ENCODE measurements at regions not wholly inside any gene's neighbourhood (a gene's known extent, or its start where the extent isn't known, plus 50 kb on each side); places are given as distances from the start of the nearest gene placed in this dataset.
"Not testable (repeated sequence)": the region's sequence is repeated elsewhere in the genome, so short reads cannot be mapped to it uniquely, and the experiment has no call there.

GRCh38 chr22:35158336-35158735, 92.4 kb downstream of the ISX start:
- Histone ChIP-seq H3K36me3 (ENCODE audit: control insufficient read depth in 2 of 2, insufficient read depth in 2 of 2, low read length in 2 of 2) (no peaks in the 10 kb centered on the region), H3K4me3 (ENCODE audit: low read length in 2 of 2) (no peak overlapping the region), H3K27ac (ENCODE audit: low read depth in 2 of 2, low read length in 2 of 2) (no peak overlapping the region), H3K9ac (ENCODE audit: low read depth in 1 of 2, low read length in 2 of 2) (no peak overlapping the region), H3K27me3 (ENCODE audit: control insufficient read depth in 2 of 2, insufficient read depth in 2 of 2, low read length in 2 of 2) (peaks cover 3 to 4% of the 10 kb centered on the region in 2 donors), H3K4me1 (ENCODE audit: control insufficient read depth in 2 of 2, insufficient read depth in 2 of 2, low read length in 2 of 2) (no peaks in the 10 kb centered on the region), H3K9me3 (ENCODE audit: control insufficient read depth in 2 of 2, low read length in 2 of 2) (no peaks in the 10 kb centered on the region)

DNA sequence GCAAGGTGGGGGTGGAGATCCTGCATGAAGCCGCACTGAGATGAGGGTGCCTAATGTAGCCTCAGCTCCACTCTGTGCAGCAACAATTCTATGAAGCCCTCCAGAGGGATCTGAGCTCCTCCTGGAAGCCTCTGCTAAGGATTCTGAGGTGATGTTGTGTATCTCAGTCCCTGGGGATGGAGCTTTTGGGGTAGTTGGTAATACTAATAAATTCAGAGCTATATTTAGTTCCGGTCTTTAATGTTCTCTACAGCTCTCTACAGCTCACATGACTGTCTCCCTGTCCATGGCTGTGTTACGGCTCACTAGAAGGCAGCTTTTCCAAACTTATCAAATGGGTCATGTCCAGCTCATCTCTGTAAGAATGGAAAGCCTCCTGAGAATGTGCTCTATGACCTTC, 93.4 kb downstream of the ISX start:
- no peaks in the 10 kb centered on the region for H3K36me3 ChIP-seq (ENCODE audit: control insufficient read depth in 2 of 2, insufficient read depth in 2 of 2, low read length in 2 of 2)
- no peaks in the 10 kb centered on the region for H3K9me3 ChIP-seq (ENCODE audit: control insufficient read depth in 2 of 2, low read length in 2 of 2)
- no peak overlapping the region for H3K4me3 ChIP-seq (ENCODE audit: low read length in 2 of 2)
- no peaks in the 10 kb centered on the region for H3K4me1 ChIP-seq (ENCODE audit: control insufficient read depth in 2 of 2, insufficient read depth in 2 of 2, low read length in 2 of 2)
- H3K9ac ChIP-seq (ENCODE audit: low read depth in 1 of 2, low read length in 2 of 2), result no peak overlapping the region
- no peak overlapping the region for H3K27ac ChIP-seq (ENCODE audit: low read depth in 2 of 2, low read length in 2 of 2)
- peaks cover 3 to 4% of the 10 kb centered on the region in 2 donors for H3K27me3 ChIP-seq (ENCODE audit: control insufficient read depth in 2 of 2, insufficient read depth in 2 of 2, low read length in 2 of 2)

- Histone ChIP-seq H3K36me3 (ENCODE audit: control insufficient read depth in 2 of 2, insufficient read depth in 2 of 2, low read length in 2 of 2) (no peaks in the 10 kb centered on the region), H3K27me3 (ENCODE audit: control insufficient read depth in 2 of 2, insufficient read depth in 2 of 2, low read length in 2 of 2) (peaks cover 2 to 3% of the 10 kb centered on the region in 2 donors), H3K27ac (ENCODE audit: low read depth in 2 of 2, low read length in 2 of 2) (no peak overlapping the region), H3K9ac (ENCODE audit: low read depth in 1 of 2, low read length in 2 of 2) (no peak overlapping the region), H3K4me3 (ENCODE audit: low read length in 2 of 2) (no peak overlapping the region), H3K9me3 (ENCODE audit: control insufficient read depth in 2 of 2, low read length in 2 of 2) (no peaks in the 10 kb centered on the region), H3K4me1 (ENCODE audit: control insufficient read depth in 2 of 2, insufficient read depth in 2 of 2, low read length in 2 of 2) (no peaks in the 10 kb centered on the region)
Observed at GRCh38 chr22:35160268-35160667, 94.3 kb downstream of the ISX start.

DNA sequence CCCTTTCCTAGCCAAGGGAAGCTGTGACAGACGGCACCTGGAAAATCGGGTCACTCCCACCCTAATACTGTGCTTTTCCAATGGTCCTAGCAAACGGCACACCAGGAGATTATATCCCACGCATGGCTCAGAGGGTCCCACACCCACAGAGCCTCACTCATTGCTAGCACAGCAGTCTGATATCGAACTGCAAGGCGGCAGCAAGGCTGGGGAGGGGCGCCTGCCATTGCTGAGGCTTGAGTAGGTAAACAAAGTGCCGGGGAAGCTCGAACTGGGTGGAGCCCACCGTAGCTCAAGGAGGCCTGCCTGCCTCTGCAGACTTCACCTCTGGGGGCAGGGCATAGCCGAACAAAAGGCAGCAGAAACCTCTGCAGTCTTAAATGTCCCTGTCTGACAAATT, 91.4 kb upstream of the HMGXB4 start:
- not testable (repeated sequence) for H3K27me3 ChIP-seq (ENCODE audit: control insufficient read depth in 2 of 2, insufficient read depth in 2 of 2, low read length in 2 of 2); H3K9me3 ChIP-seq (ENCODE audit: control insufficient read depth in 2 of 2, low read length in 2 of 2); H3K36me3 ChIP-seq (ENCODE audit: control insufficient read depth in 2 of 2, insufficient read depth in 2 of 2, low read length in 2 of 2); H3K9ac ChIP-seq (ENCODE audit: low read depth in 1 of 2, low read length in 2 of 2); H3K27ac ChIP-seq (ENCODE audit: low read depth in 2 of 2, low read length in 2 of 2); H3K4me1 ChIP-seq (ENCODE audit: control insufficient read depth in 2 of 2, insufficient read depth in 2 of 2, low read length in 2 of 2); H3K4me3 ChIP-seq (ENCODE audit: low read length in 2 of 2)

GRCh38 chr22:35170716-35171697, 86.3 kb upstream of the HMGXB4 start:
- H3K9me3 ChIP-seq (ENCODE audit: control insufficient read depth in 2 of 2, low read length in 2 of 2), result no peaks in the 10 kb centered on the region
- H3K9ac ChIP-seq (ENCODE audit: low read depth in 1 of 2, low read length in 2 of 2), result no peak overlapping the region
- no peaks in the 10 kb centered on the region for H3K36me3 ChIP-seq (ENCODE audit: control insufficient read depth in 2 of 2, insufficient read depth in 2 of 2, low read length in 2 of 2)
- H3K27me3 ChIP-seq (ENCODE audit: control insufficient read depth in 2 of 2, insufficient read depth in 2 of 2, low read length in 2 of 2), result peaks cover 2 to 3% of the 10 kb centered on the region in 2 donors
- no peak overlapping the region for H3K27ac ChIP-seq (ENCODE audit: low read depth in 2 of 2, low read length in 2 of 2)
- no peak overlapping the region for H3K4me3 ChIP-seq (ENCODE audit: low read length in 2 of 2)
- H3K4me1 ChIP-seq (ENCODE audit: control insufficient read depth in 2 of 2, insufficient read depth in 2 of 2, low read length in 2 of 2), result no peaks in the 10 kb centered on the region

- H3K4me3 ChIP-seq (ENCODE audit: low read length in 2 of 2), result no peak overlapping the region
- no peak overlapping the region for H3K9ac ChIP-seq (ENCODE audit: low read depth in 1 of 2, low read length in 2 of 2)
- H3K9me3 ChIP-seq (ENCODE audit: control insufficient read depth in 2 of 2, low read length in 2 of 2), result no peaks in the 10 kb centered on the region
- no peaks in the 10 kb centered on the region for H3K4me1 ChIP-seq (ENCODE audit: control insufficient read depth in 2 of 2, insufficient read depth in 2 of 2, low read length in 2 of 2)
- no peaks in the 10 kb centered on the region for H3K36me3 ChIP-seq (ENCODE audit: control insufficient read depth in 2 of 2, insufficient read depth in 2 of 2, low read length in 2 of 2)
- peaks cover 3 to 4% of the 10 kb centered on the region in 2 donors for H3K27me3 ChIP-seq (ENCODE audit: control insufficient read depth in 2 of 2, insufficient read depth in 2 of 2, low read length in 2 of 2)
- H3K27ac ChIP-seq (ENCODE audit: low read depth in 2 of 2, low read length in 2 of 2), result no peak overlapping the region
Observed at GRCh38 chr22:35172442-35172841, 84.9 kb upstream of the HMGXB4 start.

DNA sequence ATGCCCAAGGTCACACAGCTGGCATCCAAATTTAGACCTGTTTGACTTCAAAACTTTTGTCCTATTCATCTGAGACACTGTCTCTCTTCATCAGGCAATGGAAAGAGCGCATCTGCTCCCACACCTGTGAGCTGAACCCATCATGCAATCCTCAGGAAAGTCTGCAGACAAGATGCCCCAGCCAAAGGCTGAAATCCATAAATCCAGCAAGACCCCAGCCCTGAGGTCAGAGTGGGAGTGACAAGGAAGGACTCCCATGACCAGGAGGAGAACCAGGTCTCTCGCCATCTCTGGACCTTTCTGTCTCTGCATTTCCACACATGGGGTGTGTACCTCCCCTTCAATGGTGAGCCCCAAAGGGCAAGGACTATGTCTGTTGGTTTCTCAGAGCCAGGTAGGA, 83.6 kb upstream of the HMGXB4 start:
- no peak overlapping the region for H3K27ac ChIP-seq (ENCODE audit: low read depth in 2 of 2, low read length in 2 of 2)
- no peaks in the 10 kb centered on the region for H3K9me3 ChIP-seq (ENCODE audit: control insufficient read depth in 2 of 2, low read length in 2 of 2)
- no peaks in the 10 kb centered on the region for H3K36me3 ChIP-seq (ENCODE audit: control insufficient read depth in 2 of 2, insufficient read depth in 2 of 2, low read length in 2 of 2)
- no peak overlapping the region for H3K9ac ChIP-seq (ENCODE audit: low read depth in 1 of 2, low read length in 2 of 2)
- H3K27me3 ChIP-seq (ENCODE audit: control insufficient read depth in 2 of 2, insufficient read depth in 2 of 2, low read length in 2 of 2), result peaks cover 3 to 4% of the 10 kb centered on the region in 2 donors
- no peaks in the 10 kb centered on the region for H3K4me1 ChIP-seq (ENCODE audit: control insufficient read depth in 2 of 2, insufficient read depth in 2 of 2, low read length in 2 of 2)
- H3K4me3 ChIP-seq (ENCODE audit: low read length in 2 of 2), result no peak overlapping the region

- Histone ChIP-seq H3K27me3 (ENCODE audit: control insufficient read depth in 2 of 2, insufficient read depth in 2 of 2, low read length in 2 of 2) (peaks cover 3 to 4% of the 10 kb centered on the region in 2 donors), H3K9me3 (ENCODE audit: control insufficient read depth in 2 of 2, low read length in 2 of 2) (no peaks in the 10 kb centered on the region), H3K27ac (ENCODE audit: low read depth in 2 of 2, low read length in 2 of 2) (no peak overlapping the region), H3K36me3 (ENCODE audit: control insufficient read depth in 2 of 2, insufficient read depth in 2 of 2, low read length in 2 of 2) (no peaks in the 10 kb centered on the region), H3K4me1 (ENCODE audit: control insufficient read depth in 2 of 2, insufficient read depth in 2 of 2, low read length in 2 of 2) (no peaks in the 10 kb centered on the region), H3K9ac (ENCODE audit: low read depth in 1 of 2, low read length in 2 of 2) (no peak overlapping the region), H3K4me3 (ENCODE audit: low read length in 2 of 2) (no peak overlapping the region)
Observed at GRCh38 chr22:35174401-35175038, 82.8 kb upstream of the HMGXB4 start.

- Histone ChIP-seq H3K4me3 (ENCODE audit: low read length in 2 of 2) (no peak overlapping the region), H3K9ac (ENCODE audit: low read depth in 1 of 2, low read length in 2 of 2) (no peak overlapping the region), H3K9me3 (ENCODE audit: control insufficient read depth in 2 of 2, low read length in 2 of 2) (no peaks in the 10 kb centered on the region), H3K27ac (ENCODE audit: low read depth in 2 of 2, low read length in 2 of 2) (no peak overlapping the region), H3K36me3 (ENCODE audit: control insufficient read depth in 2 of 2, insufficient read depth in 2 of 2, low read length in 2 of 2) (no peaks in the 10 kb centered on the region), H3K4me1 (ENCODE audit: control insufficient read depth in 2 of 2, insufficient read depth in 2 of 2, low read length in 2 of 2) (no peaks in the 10 kb centered on the region), H3K27me3 (ENCODE audit: control insufficient read depth in 2 of 2, insufficient read depth in 2 of 2, low read length in 2 of 2) (peaks cover 3 to 4% of the 10 kb centered on the region in 2 donors)
Observed at GRCh38 chr22:35175392-35175791, 81.9 kb upstream of the HMGXB4 start.

GRCh38 chr22:35177811-35178210, 79.5 kb upstream of the HMGXB4 start:
- no peak overlapping the region for H3K4me3 ChIP-seq (ENCODE audit: low read length in 2 of 2)
- H3K4me1 ChIP-seq (ENCODE audit: control insufficient read depth in 2 of 2, insufficient read depth in 2 of 2, low read length in 2 of 2), result no peaks in the 10 kb centered on the region
- H3K27ac ChIP-seq (ENCODE audit: low read depth in 2 of 2, low read length in 2 of 2), result no peak overlapping the region
- no peaks in the 10 kb centered on the region for H3K9me3 ChIP-seq (ENCODE audit: control insufficient read depth in 2 of 2, low read length in 2 of 2)
- H3K36me3 ChIP-seq (ENCODE audit: control insufficient read depth in 2 of 2, insufficient read depth in 2 of 2, low read length in 2 of 2), result no peaks in the 10 kb centered on the region
- H3K9ac ChIP-seq (ENCODE audit: low read depth in 1 of 2, low read length in 2 of 2), result no peak overlapping the region
- peaks cover 2 to 3% of the 10 kb centered on the region in 2 donors for H3K27me3 ChIP-seq (ENCODE audit: control insufficient read depth in 2 of 2, insufficient read depth in 2 of 2, low read length in 2 of 2)
